ENCODE measurements at regions not wholly inside any gene's neighbourhood (a gene's known extent, or its start where the extent isn't known, plus 50 kb on each side); places are given as distances from the start of the nearest gene placed in this dataset.

GRCh38 chrX:124223524-124223923, 108.9 kb upstream of the TEX13D start:
- TF ChIP-seq POLR2A (IDR thresholded peaks at IDR 0.05) (no peak), CTCF (IDR thresholded peaks at IDR 0.05) (no peak)

All from tibial nerve (tissue), 3 donors.